G401 (cell line): ENCODE measurements at regions not wholly inside any gene's neighbourhood (a gene's known extent, or its start where the extent isn't known, plus 50 kb on each side); places are given as distances from the start of the nearest gene placed in this dataset.

ENCODE experiments used
- DNase-seq: peaks from one replicate; pipeline ENCODE4 v3.0.0-alpha.2; 2015; ENCODE audit warnings: low spot score
- in situ Hi-C: cut with HindIII; loops from 2 replicates; pipeline ENCODE4 v1.10.0; 2016; ENCODE audit warnings: low sequenced_read_pairs, mixed read lengths

GRCh38 chr12:77777274-77777673, 53.4 kb upstream of the NAV3 start:
- no peak for DNase-seq
- in situ Hi-C loops = no loop called here

- DNase-seq = no peak
- in situ Hi-C loops = no loop called here
Observed at GRCh38 chr12:77774761-77775160, 55.9 kb upstream of the NAV3 start.

GRCh38 chr12:77772676-77773298, 57.9 kb upstream of the NAV3 start:
- DNase-seq = no peak
- in situ Hi-C loops = no loop called here

- in situ Hi-C loops = no loop called here
Observed at GRCh38 chr12:77768558-77768957, 62.1 kb upstream of the NAV3 start.

GRCh38 chr12:77767756-77768343, 62.8 kb upstream of the NAV3 start:
- in situ Hi-C loops = no loop called here

More at GRCh38 chr12:77768558-77768957, 62.1 kb upstream of the NAV3 start:
- no peak for DNase-seq

GRCh38 chr12:77767335-77767734, 63.4 kb upstream of the NAV3 start:
- in situ Hi-C loops = no loop called here

More at GRCh38 chr12:77767756-77768343, 62.8 kb upstream of the NAV3 start:
- DNase-seq = no peak

GRCh38 chr12:77766224-77766623, 64.5 kb upstream of the NAV3 start:
- DNase-seq = no peak
- in situ Hi-C loops = no loop called here

More at GRCh38 chr12:77767335-77767734, 63.4 kb upstream of the NAV3 start:
- DNase-seq = no peak

GRCh38 chr12:77761286-77761685, 69.4 kb upstream of the NAV3 start:
- no peak for DNase-seq
- in situ Hi-C loops = no loop called here

GRCh38 chr12:77760271-77761025, 70.2 kb upstream of the NAV3 start:
- in situ Hi-C loops = no loop called here
- DNase-seq = no peak

- no peak for DNase-seq
- in situ Hi-C loops = no loop called here
Observed at GRCh38 chr12:77754086-77754485, 76.6 kb upstream of the NAV3 start.

- in situ Hi-C loops = no loop called here
- no peak for DNase-seq
Observed at GRCh38 chr12:77751939-77752338, 78.8 kb upstream of the NAV3 start.

GRCh38 chr12:77746096-77746495, 84.6 kb upstream of the NAV3 start:
- in situ Hi-C loops = no loop called here
- DNase-seq = no peak

- DNase-seq = no peak
- in situ Hi-C loops = no loop called here
Observed at GRCh38 chr12:77745624-77746023, 85.1 kb upstream of the NAV3 start.

GRCh38 chr12:77742631-77743030, 88.1 kb upstream of the NAV3 start:
- in situ Hi-C loops = no loop called here
- no peak for DNase-seq

GRCh38 chr12:77741974-77742517, 88.6 kb upstream of the NAV3 start:
- DNase-seq = no peak
- in situ Hi-C loops = no loop called here

GRCh38 chr12:77736219-77736965, 94.3 kb upstream of the NAV3 start:
- DNase-seq = no peak
- in situ Hi-C loops = no loop called here

- in situ Hi-C loops = no loop called here
Observed at GRCh38 chr12:77734214-77734883, 96.3 kb upstream of the NAV3 start.

GRCh38 chr12:77728018-77728417, 102.7 kb upstream of the NAV3 start:
- in situ Hi-C loops = no loop called here
- DNase-seq = no peak

More at GRCh38 chr12:77734214-77734883, 96.3 kb upstream of the NAV3 start:
- DNase-seq = no peak

- DNase-seq = no peak
- in situ Hi-C loops = no loop called here
Observed at GRCh38 chr12:77727442-77728001, 103.2 kb upstream of the NAV3 start.
